Endothelial cell of umbilical vein (primary cell): ENCODE measurements at regions not wholly inside any gene's neighbourhood (a gene's known extent, or its start where the extent isn't known, plus 50 kb on each side); places are given as distances from the start of the nearest gene placed in this dataset.

Source experiments
- BruUV-seq: library from RNA; stranded (reverse); fragments of 400-500 nt; replicated peaks from 2 replicates; lab custom pipeline; 2021; lab: Mats Ljungman, UMichigan
- CTCF ChIA-PET: fragments of 300-600, 350-600 bp; sonication (Branson Sonifier 250); formaldehyde crosslinking; loops from one replicate; lab custom pipeline; 2021; ENCODE audit warnings: antibody characterized with exemption, inconsistent platforms; lab: Charles Lee
- POLR2A ChIA-PET: fragments of 300-600, 350-600 bp; sonication (Branson Sonifier 250); formaldehyde crosslinking; loops from one replicate; lab custom pipeline; 2021; ENCODE audit warnings: antibody characterized with exemption, inconsistent platforms; lab: Charles Lee
- DNase-seq: peaks from one replicate; pipeline ENCODE4 v3.0.0-alpha.2; 2011; ENCODE audit warnings: low read depth, low spot score
- FAIRE-seq: peaks from 2 replicates; lab custom pipeline; 2011; peaks lifted over from hg19 to GRCh38; lab: Jason Lieb, UNC
- H2AFZ ChIP-seq: 2 replicates; pipeline ENCODE4 v1.6.0; 2012; ENCODE audit warnings: low read depth, low read length, control low read depth, inconsistent platforms
- H3K27ac ChIP-seq: 2 replicates; pipeline ENCODE4 v1.5.1; 2011; ENCODE audit warnings: low read depth, mild to moderate bottlenecking, control low read depth, low read length, moderate library complexity; ENCODE audit not compliant: insufficient read depth
- H3K27me3 ChIP-seq, 2 experiments: 2 replicates each; pipeline versions ENCODE4 v1.6.0 to v1.6.1; 2011; ENCODE audit warnings: low read length in 2 of 2, mixed read lengths in 1 of 2; ENCODE audit not compliant: control insufficient read depth in 2 of 2, insufficient read depth in 2 of 2
- H3K36me3 ChIP-seq, 2 experiments: 2 replicates in 1 of 2; 3 replicates in 1 of 2; pipeline ENCODE4 v1.5.1; 2011; ENCODE audit warnings: low read length in 2 of 2, mild to moderate bottlenecking in 1 of 2, moderate library complexity in 1 of 2; ENCODE audit not compliant: control insufficient read depth in 2 of 2, insufficient read depth in 2 of 2; ENCODE audit errors: extremely low read depth in 1 of 2
- H3K4me1 ChIP-seq: 3 replicates; pipeline ENCODE4 v1.5.1; 2011; ENCODE audit warnings: mild to moderate bottlenecking, low read length; ENCODE audit not compliant: control insufficient read depth, insufficient read depth; ENCODE audit errors: extremely low read depth
- H3K4me2 ChIP-seq: 2 replicates; pipeline ENCODE4 v1.6.1; 2011; ENCODE audit warnings: low read length, control low read depth, mixed read lengths; ENCODE audit not compliant: insufficient read depth
- H3K4me3 ChIP-seq, 3 experiments: fragments of 200-600 bp in 1 of 3; sonication (generic), shearing (Covaris generic) in 1 of 3; replicated peaks in 1 of 3; 2 replicates each; pipeline ENCODE4 v1.5.1; 2011 to 2016; ENCODE audit warnings: control low read depth in 3 of 3, low read length in 3 of 3, mild to moderate bottlenecking in 2 of 3, inconsistent platforms in 1 of 3, low read depth in 1 of 3, moderate library complexity in 1 of 3; ENCODE audit not compliant: insufficient read depth in 1 of 3
- H3K79me2 ChIP-seq: 2 replicates; pipeline ENCODE4 v1.6.0; 2012; ENCODE audit warnings: low read length, inconsistent platforms; ENCODE audit not compliant: control insufficient read depth, insufficient read depth
- H3K9ac ChIP-seq: replicated peaks from 2 replicates; pipeline ENCODE3; 2011; ENCODE audit warnings: low read length, control low read depth; ENCODE audit not compliant: insufficient read depth; ENCODE audit errors: extremely low read depth
- H3K9me1 ChIP-seq: replicated peaks from 3 replicates; pipeline ENCODE4 v1.6.0; 2011; ENCODE audit warnings: mild to moderate bottlenecking, low read length; ENCODE audit not compliant: control insufficient read depth, insufficient read depth; ENCODE audit errors: extremely low read depth
- H3K9me3 ChIP-seq: replicated peaks from 2 replicates; pipeline ENCODE4 v1.5.1; 2012; ENCODE audit warnings: low read length, inconsistent platforms; ENCODE audit not compliant: control insufficient read depth, insufficient read depth
- H4K20me1 ChIP-seq: replicated peaks from 2 replicates; pipeline ENCODE3; 2011; ENCODE audit warnings: mild to moderate bottlenecking, low read length; ENCODE audit not compliant: control insufficient read depth, insufficient read depth; ENCODE audit errors: extremely low read depth
- CTCF ChIP-seq, 2 donors: IDR thresholded peaks; 1 replicate in 1 of 2; 2 replicates in 1 of 2; pipeline ENCODE4 v1.5.1; 2011; ENCODE audit warnings: low read length in 2 of 2, mild to moderate bottlenecking in 2 of 2, moderate library complexity in 2 of 2, control low read depth in 1 of 2, inconsistent platforms in 1 of 2, low read depth in 1 of 2; ENCODE audit not compliant: insufficient read depth in 1 of 2; ENCODE audit errors: extremely low read depth in 1 of 2
- EZH2 ChIP-seq: IDR thresholded peaks from 2 replicates; pipeline ENCODE4 v1.6.1; 2012; ENCODE audit warnings: borderline replicate concordance, low read depth, mild to moderate bottlenecking, moderate library complexity, low read length, inconsistent platforms; ENCODE audit not compliant: severe bottlenecking
- FOS ChIP-seq: IDR thresholded peaks from 2 replicates; pipeline ENCODE4 v1.6.1; 2011; ENCODE audit warnings: mild to moderate bottlenecking, low read length, moderate library complexity, borderline replicate concordance; ENCODE audit not compliant: insufficient read depth
- GATA2 ChIP-seq: IDR thresholded peaks from 2 replicates; pipeline ENCODE4 v1.7.0; 2011; ENCODE audit warnings: low read depth, mild to moderate bottlenecking, moderate library complexity, mixed read lengths, low read length; ENCODE audit not compliant: insufficient read length, insufficient read depth
- JUN ChIP-seq: IDR thresholded peaks from 2 replicates; pipeline ENCODE4 v1.6.1; 2011; ENCODE audit warnings: borderline replicate concordance, low read depth; ENCODE audit not compliant: insufficient read length, insufficient read depth
- MAX ChIP-seq: IDR thresholded peaks from 2 replicates; pipeline ENCODE4 v1.6.1; 2011; ENCODE audit not compliant: insufficient read depth, insufficient read length
- MYC ChIP-seq: IDR thresholded peaks from one replicate; pipeline ENCODE4 v1.6.1; 2011; ENCODE audit warnings: mild to moderate bottlenecking, low read depth, low read length
- POLR2A ChIP-seq: IDR thresholded peaks from 2 replicates; pipeline ENCODE4 v1.6.1; 2012; ENCODE audit warnings: low read depth, mild to moderate bottlenecking, control low read depth, low read length
- POLR2AphosphoS5 ChIP-seq: IDR thresholded peaks from 2 replicates; pipeline ENCODE4 v1.6.1; 2012; ENCODE audit warnings: low read depth, mild to moderate bottlenecking, control low read depth, low read length, moderate library complexity; ENCODE audit not compliant: insufficient read depth
- dilution Hi-C: fragments of 300-500 bp; cut with MboI; formaldehyde crosslinking; loops from one replicate; pipeline ENCODE4 v1.15.0; 2019; ENCODE audit warnings: low sequenced_read_pairs; ENCODE audit not compliant: extremely low pct_ligation_motif_present
- intact Hi-C: fragments of 100-400 bp; cut with micrococcal nuclease; formaldehyde crosslinking; loops from one replicate; pipeline ENCODE4 v1.10.0; 2022

- BruUV-seq = no TSS peak
These were observed 1389.4 kb downstream of the C4orf33 start for GRCh38 chr4:130485371-130485770.

More at GRCh38 chr4:130485371-130485770, 1389.4 kb downstream of the C4orf33 start:
- intact Hi-C loops = no loop called here
- no peaks in the 10 kb centered on the region for H4K20me1 ChIP-seq
- H3K27ac ChIP-seq = no peak overlapping the region
- DNase-seq (no peak), FAIRE-seq (no peak)
- TF ChIP-seq MAX (no peak), POLR2AphosphoS5 (no peak), EZH2 (no peak), POLR2A (no peak), FOS (no peak), CTCF (IDR thresholded peaks at IDR 0.05; ENCODE audit: extremely low read depth in 1 of 2, insufficient read depth in 1 of 2, low read depth in 1 of 2, low read length in 2 of 2) (no peak), JUN (no peak), MYC (no peak), GATA2 (no peak)
- no peaks in the 10 kb centered on the region for H3K79me2 ChIP-seq
- CTCF ChIA-PET = interaction anchor here (0.6 to 1.4 kb wide), 4 partner anchors 11 to 50 kb away, joined by 3 read pairs; no protein-coding TSS in a partner anchor
- H3K27me3 ChIP-seq = no peaks in the 10 kb centered on the region
- no peak overlapping the region for H3K4me2 ChIP-seq
- no peaks in the 10 kb centered on the region for H3K4me1 ChIP-seq
- H2AFZ ChIP-seq = no peak overlapping the region
- H3K9ac ChIP-seq = no peak overlapping the region
- H3K9me1 ChIP-seq = no peaks in the 10 kb centered on the region
- H3K4me3 ChIP-seq = no peak overlapping the region
- dilution Hi-C loops = no loop called here
- POLR2A ChIA-PET = no interaction called here
- H3K9me3 ChIP-seq = no peaks in the 10 kb centered on the region
- no peaks in the 10 kb centered on the region for H3K36me3 ChIP-seq
